Motor neuron (in vitro differentiated cells): ENCODE measurements at regions not wholly inside any gene's neighbourhood (a gene's known extent, or its start where the extent isn't known, plus 50 kb on each side); places are given as distances from the start of the nearest gene placed in this dataset.

ENCODE experiments used
- ATAC-seq, 8 experiments: fragments of 200-7000 bp; cut with Tn5 transposase; replicated peaks in 6 of 8; 2 replicates each; pipeline ENCODE4 v1.8.0; 2021; ENCODE audit warnings: mild to moderate bottlenecking in 8 of 8, moderate library complexity in 8 of 8
- H3K27ac ChIP-seq, 2 donors: fragments of 250-450 bp; sonication (Bioruptor Pico); 2 replicates each; pipeline ENCODE4 v1.9.0; 2021; ENCODE audit warnings: antibody characterized with exemption in 2 of 2, mild to moderate bottlenecking in 2 of 2, moderate library complexity in 1 of 2
- H3K4me1 ChIP-seq, 2 donors: fragments of 250-450 bp; sonication (Bioruptor Pico); replicated peaks in 1 of 2; 2 replicates each; pipeline ENCODE4 v1.6.1; 2021; ENCODE audit warnings: antibody characterized with exemption in 2 of 2, mild to moderate bottlenecking in 2 of 2, moderate library complexity in 1 of 2
- H3K4me3 ChIP-seq, 5 donors: fragments of 250-450 bp; sonication (Bioruptor Pico); 2 replicates each; pipeline ENCODE4 v1.9.0; 2021; ENCODE audit warnings: antibody characterized with exemption in 5 of 5, mild to moderate bottlenecking in 5 of 5, moderate library complexity in 4 of 5
- WGBS, 10 experiments: fragments of 450-650 bp; shearing (Covaris generic); methylation state at CpG; one replicate each; pipeline ENCODE4 v1.0.0; 2022; 5-methylcytosine and 5-hydroxymethylcytosine counted together
- in situ Hi-C, 9 experiments: fragments of 400-800 bp; cut with MboI; loops; one replicate each; pipeline ENCODE4 v1.15.0; 2021; ENCODE audit warnings: low sequenced_read_pairs in 9 of 9, low pct_unique_long_range_greater_than_20kb in 2 of 9; ENCODE audit not compliant: unreplicated experiment in 9 of 9

- no peak for ATAC-seq
- 27 to 100% (median 81%) methylated on average over 1 to 5 of the region's 5 CpGs for WGBS, 10 experiments
- Histone ChIP-seq H3K4me1 (peaks cover 0 to 3% of the 10 kb centered on the region in 2 donors), H3K27ac (no peak overlapping the region), H3K4me3 (no peak overlapping the region)
- in situ Hi-C loops, result no loop called here
These were observed 107.0 kb upstream of the NUDT12 start for GRCh38 chr5:103669615-103670014.

DNA sequence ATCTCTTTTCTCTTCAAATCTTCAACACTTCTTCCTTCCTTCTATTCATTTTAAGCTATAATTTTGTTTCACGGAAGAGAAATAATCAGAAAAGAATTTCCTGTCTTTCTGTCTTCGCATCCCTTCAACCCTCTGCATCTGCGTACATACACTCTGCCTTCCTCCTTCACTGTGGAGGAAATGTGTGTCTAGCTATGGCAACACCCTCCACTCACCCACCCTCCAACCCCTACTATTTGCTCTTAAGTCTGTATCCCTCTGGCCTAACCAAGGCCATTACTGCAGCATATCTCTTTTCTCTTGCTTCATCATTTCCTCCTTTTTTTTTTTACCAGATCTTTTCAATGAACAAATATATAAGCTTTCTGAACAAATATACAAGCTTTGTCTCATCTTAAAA lies 105.7 kb upstream of the NUDT12 start:
- WGBS, 10 experiments, result 36 to 100% (median 96%) methylated on average over 1 to 3 of the region's 3 CpGs; no CpG with 5 or more reads in 1 of the 10 experiments
- Histone ChIP-seq H3K27ac (no peak overlapping the region), H3K4me3 (no peak overlapping the region), H3K4me1 (peaks cover 0 to 3% of the 10 kb centered on the region in 2 donors)
- in situ Hi-C loops, result no loop called here
- peak in 1 of 8 experiments; percentile 33 for ATAC-seq

- Histone ChIP-seq H3K27ac (no peak overlapping the region), H3K4me3 (no peak overlapping the region), H3K4me1 (peaks cover 0 to 3% of the 10 kb centered on the region in 2 donors)
- 0 to 82% (median 30%) methylated on average over 1 to 3 of the region's 3 CpGs for WGBS, 10 experiments
- in situ Hi-C loops, result no loop called here
- ATAC-seq, result peak in 5 of 8 experiments; percentile 22 to 58 (median 38)
These were observed 104.5 kb upstream of the NUDT12 start for GRCh38 chr5:103667068-103667467.

DNA sequence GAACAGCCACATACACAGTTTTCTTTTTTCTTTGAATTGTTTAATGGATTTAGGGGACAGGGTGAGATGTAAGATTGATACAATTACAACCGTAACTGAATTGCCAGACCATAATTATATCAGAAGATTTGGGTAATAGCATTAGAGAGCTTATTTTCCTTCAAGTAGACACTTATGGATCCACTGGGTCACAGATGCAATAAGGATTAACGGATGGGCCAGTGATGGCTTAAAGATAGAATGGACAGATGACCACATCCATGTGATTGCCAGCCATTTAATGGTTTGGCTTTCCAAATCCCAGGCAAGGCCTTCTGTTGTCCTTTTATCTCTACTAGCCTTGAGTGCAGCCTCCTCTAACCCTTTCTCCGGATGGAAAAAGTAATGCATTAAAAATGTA lies 94.7 kb upstream of the NUDT12 start:
- H3K4me1 ChIP-seq, result peaks cover 0 to 5% of the 10 kb centered on the region in 2 donors
- ATAC-seq, result peak in 1 of 8 experiments; percentile 39
- 14 to 94% (median 62%) methylated on average over 1 to 3 of the region's 3 CpGs for WGBS, 10 experiments

GRCh38 chr5:103648086-103648485 lies 85.5 kb upstream of the NUDT12 start:
- in situ Hi-C loops, result no loop called here
- ATAC-seq, result no peak
- Histone ChIP-seq H3K4me1 (no peaks in the 10 kb centered on the region), H3K4me3 (no peak overlapping the region), H3K27ac (no peak overlapping the region)
- WGBS, 10 experiments, result 19 to 96% (median 80%) methylated on average over 1 to 2 of the region's 2 CpGs; no CpG with 5 or more reads in 1 of the 10 experiments

More for the DNA sequence above, 94.7 kb upstream of the NUDT12 start:
- in situ Hi-C loops, result no loop called here
- Histone ChIP-seq H3K4me3 (no peak overlapping the region), H3K27ac (no peak overlapping the region)

- Histone ChIP-seq H3K27ac (no peak overlapping the region), H3K4me1 (no peaks in the 10 kb centered on the region), H3K4me3 (no peak overlapping the region)
- WGBS, 10 experiments, result 0 to 94% (median 67%) methylated on average over 1 to 6 of the region's 6 CpGs
- ATAC-seq, result no peak
- in situ Hi-C loops, result no loop called here
These were observed 84.4 kb upstream of the NUDT12 start for GRCh38 chr5:103646698-103647614.

GRCh38 chr5:103645816-103646215 lies 83.2 kb upstream of the NUDT12 start:
- in situ Hi-C loops, result no loop called here
- H3K4me1 ChIP-seq, result no peaks in the 10 kb centered on the region
- WGBS, 10 experiments, result 46 to 100% (median 60%) methylated on average over 1 of the region's 1 CpG; no CpG with 5 or more reads in 5 of the 10 experiments
- no peak for ATAC-seq
- no peak overlapping the region for H3K4me3 ChIP-seq
- no peak overlapping the region for H3K27ac ChIP-seq

DNA sequence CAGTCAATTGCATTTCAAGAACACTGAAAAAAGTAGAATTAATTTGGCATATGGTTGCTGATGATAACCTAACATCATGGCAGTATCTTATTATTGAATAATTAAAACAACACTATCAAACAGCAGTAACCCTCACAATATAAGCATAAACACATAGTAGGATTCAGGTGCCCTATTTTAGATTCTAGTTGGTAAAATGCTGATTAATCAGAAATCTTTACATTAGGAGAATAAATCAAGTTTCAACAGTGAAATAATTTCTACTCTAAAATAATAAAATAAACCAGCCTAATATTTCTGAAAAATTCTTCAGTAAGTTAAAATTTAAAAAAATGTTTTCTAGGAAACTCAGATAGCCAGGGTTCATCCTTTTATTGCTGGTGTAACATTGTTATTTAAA lies 76.4 kb upstream of the NUDT12 start:
- H3K27ac ChIP-seq, result no peak overlapping the region
- peaks cover 0 to 7% of the 10 kb centered on the region in 2 donors for H3K4me1 ChIP-seq
- no peak overlapping the region for H3K4me3 ChIP-seq
- in situ Hi-C loops, result no loop called here
- no peak for ATAC-seq

- Histone ChIP-seq H3K4me3 (no peak overlapping the region), H3K4me1 (no peaks in the 10 kb centered on the region), H3K27ac (no peak overlapping the region)
- WGBS, 10 experiments, result 0 to 100% (median 92%) methylated on average over 1 to 3 of the region's 3 CpGs; no CpG with 5 or more reads in 2 of the 10 experiments
- peak in 2 of 8 experiments; percentile 43 to 74 for ATAC-seq
- in situ Hi-C loops, result no loop called here
These were observed 62.1 kb upstream of the NUDT12 start for GRCh38 chr5:103624675-103625074.

DNA sequence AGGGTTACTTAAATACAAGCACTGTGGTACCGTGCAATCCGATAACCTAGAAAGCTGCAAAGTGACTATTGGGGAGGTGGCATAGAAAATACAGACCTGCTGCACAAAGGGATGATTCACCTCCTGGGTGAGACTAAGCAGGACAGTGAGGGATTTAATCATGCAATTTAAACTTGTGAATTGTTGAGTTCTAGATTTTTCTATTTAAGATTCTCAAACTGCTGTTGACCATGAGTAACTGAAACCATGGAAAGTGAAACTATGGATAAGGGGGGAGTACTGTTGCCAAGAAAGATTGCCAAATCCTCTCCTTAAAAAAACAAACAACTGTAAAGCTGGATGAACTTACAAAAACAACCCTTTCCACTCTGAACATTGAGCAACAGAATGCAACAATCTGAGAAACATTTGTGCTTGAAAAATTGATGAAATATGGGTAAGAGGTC lies 61.5 kb upstream of the NUDT12 start:
- H3K27ac ChIP-seq, result no peak overlapping the region
- H3K4me1 ChIP-seq, result no peaks in the 10 kb centered on the region
- peak in 2 of 8 experiments; percentile 50 to 58 for ATAC-seq
- WGBS, 10 experiments, result 6 to 100% (median 90%) methylated on average over 1 to 2 of the region's 2 CpGs; no CpG with 5 or more reads in 2 of the 10 experiments
- no peak overlapping the region for H3K4me3 ChIP-seq
- in situ Hi-C loops, result no loop called here

DNA sequence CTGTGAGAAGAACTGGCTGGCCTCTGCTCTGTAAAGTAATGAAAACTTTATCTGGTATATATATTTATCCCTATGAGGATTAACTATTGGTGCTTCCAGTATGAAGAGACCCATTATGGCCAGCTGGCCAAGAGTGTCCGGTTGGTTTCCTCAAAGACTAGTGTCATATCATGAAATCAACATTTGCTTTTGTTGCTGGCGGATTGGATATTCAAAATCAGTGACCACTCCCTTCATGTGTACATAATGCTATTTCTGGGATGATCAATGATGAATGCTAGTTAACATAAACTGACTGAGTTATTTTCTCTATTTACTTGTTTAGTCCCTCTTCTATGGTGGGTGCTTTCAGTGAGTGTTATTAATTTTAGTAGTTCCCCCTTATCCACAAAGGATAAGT lies 60.8 kb upstream of the NUDT12 start:
- peak in 2 of 8 experiments; percentile 53 to 61 for ATAC-seq
- 29 to 100% (median 80%) methylated on average over 1 to 2 of the region's 2 CpGs; no CpG with 5 or more reads in 1 of the 10 experiments for WGBS, 10 experiments
- Histone ChIP-seq H3K27ac (no peak overlapping the region), H3K4me1 (no peaks in the 10 kb centered on the region), H3K4me3 (no peak overlapping the region)
- in situ Hi-C loops, result no loop called here

DNA sequence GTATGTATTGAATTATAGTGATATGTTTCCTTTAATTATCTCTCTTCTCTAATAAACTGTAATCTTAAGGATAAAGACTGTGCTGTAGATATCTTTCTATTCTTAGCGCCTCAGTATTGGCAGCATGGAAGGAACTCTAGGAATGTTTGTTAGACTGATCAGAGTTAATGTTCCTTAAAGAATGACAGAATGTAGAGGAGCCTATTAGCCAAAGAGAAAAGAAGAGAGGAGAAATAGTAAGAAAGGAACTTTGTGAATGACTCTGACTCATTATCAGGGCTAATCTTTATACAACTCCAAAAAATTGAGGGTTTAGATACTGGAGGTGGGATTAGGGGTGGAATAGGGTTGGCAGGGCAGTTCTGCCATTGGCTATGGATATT lies 59.0 kb upstream of the NUDT12 start:
- WGBS, 10 experiments, result 31 to 100% (median 78%) methylated on average over 1 of the region's 1 CpG; no CpG with 5 or more reads in 1 of the 10 experiments
- in situ Hi-C loops, result no loop called here

GRCh38 chr5:103620851-103621547 lies 58.4 kb upstream of the NUDT12 start:
- no peak for ATAC-seq
- Histone ChIP-seq H3K4me1 (no peaks in the 10 kb centered on the region), H3K27ac (no peak overlapping the region), H3K4me3 (no peak overlapping the region)
- in situ Hi-C loops, result no loop called here
- 0 to 100% (median 79%) methylated on average over 1 to 2 of the region's 2 CpGs; no CpG with 5 or more reads in 2 of the 10 experiments for WGBS, 10 experiments

More for the DNA sequence above, 59.0 kb upstream of the NUDT12 start:
- ATAC-seq, result no peak
- Histone ChIP-seq H3K27ac (no peak overlapping the region), H3K4me3 (no peak overlapping the region), H3K4me1 (no peaks in the 10 kb centered on the region)
